ENCODE measurements at regions not wholly inside any gene's neighbourhood (a gene's known extent, or its start where the extent isn't known, plus 50 kb on each side); places are given as distances from the start of the nearest gene placed in this dataset.
A peak's percentile ranks its signal among the peaks of the same experiment; 100 is the strongest.

- FAIRE-seq (no peak), DNase-seq (ENCODE audit: low read depth in 1 of 2, low spot score in 2 of 2) (peak; percentile 19 to 44)
- Histone ChIP-seq H2AK5ac (ENCODE audit: low read depth, low read length) (no peak overlapping the region), H4K8ac (ENCODE audit: extremely low read depth, insufficient read depth, low read length) (no peak overlapping the region), H2BK15ac (ENCODE audit: low read length) (no peak overlapping the region), H4K5ac (ENCODE audit: insufficient read length, low read depth, low read length) (no peak overlapping the region), H3K27ac (ENCODE audit: low read depth, low read length) (no peak overlapping the region), H3K4me3 (ENCODE audit: extremely low read depth in 1 of 4, insufficient read depth in 2 of 4, low read depth in 3 of 4, low read length in 4 of 4) (no peak overlapping the region), H3K9me3 (ENCODE audit: insufficient read depth in 2 of 2, low read depth in 1 of 2, low read length in 1 of 2) (no peaks in the 10 kb centered on the region; a peak in 1 of 4 replicates), H3K4ac (replicated peaks; ENCODE audit: insufficient read length, low read depth, low read length) (no peak overlapping the region), H3K14ac (ENCODE audit: insufficient read length) (no peak overlapping the region), H3K4me1 (replicated peaks in 1 of 4; ENCODE audit: control insufficient read depth in 3 of 4, insufficient read depth in 4 of 4, low read length in 3 of 4) (no peaks in the 10 kb centered on the region), H2BK120ac (replicated peaks; ENCODE audit: low read depth, low read length) (no peak overlapping the region), H3K23me2 (ENCODE audit: low read depth, low read length) (no peaks in the 10 kb centered on the region), H4K91ac (replicated peaks; ENCODE audit: insufficient read length, low read length) (no peak overlapping the region), H3K36me3 (ENCODE audit: control insufficient read depth in 2 of 4, insufficient read depth in 4 of 4, low read length in 3 of 4) (no peaks in the 10 kb centered on the region), H2BK12ac (ENCODE audit: low read depth, low read length) (no peak overlapping the region), H3K9ac (replicated peaks in 1 of 4; ENCODE audit: extremely low read depth in 1 of 4, low read depth in 3 of 4, low read length in 3 of 4) (no peak overlapping the region), H3K79me2 (ENCODE audit: control insufficient read depth in 1 of 2, insufficient read depth in 2 of 2, low read length in 2 of 2) (no peaks in the 10 kb centered on the region), H4K20me1 (replicated peaks in 1 of 2; ENCODE audit: control insufficient read depth in 1 of 2, insufficient read depth in 2 of 2, low read length in 2 of 2) (no peaks in the 10 kb centered on the region), H3K18ac (ENCODE audit: extremely low read depth, low read length) (no peak overlapping the region), H3K4me2 (ENCODE audit: insufficient read depth in 1 of 2, low read depth in 2 of 2, low read length in 2 of 2) (no peak overlapping the region), H3K56ac (replicated peaks; ENCODE audit: insufficient read length, low read depth, low read length) (no peak overlapping the region), H3K27me3 (replicated peaks in 1 of 4; ENCODE audit: control insufficient read depth in 3 of 4, extremely low read depth in 1 of 4, insufficient read depth in 3 of 4, low read length in 3 of 4) (no peaks in the 10 kb centered on the region), H3K23ac (ENCODE audit: insufficient read length) (no peak overlapping the region), H2AFZ (ENCODE audit: low read length) (no peak overlapping the region), H2BK5ac (ENCODE audit: low read depth, low read length) (no peak overlapping the region), H2BK20ac (ENCODE audit: low read length) (no peak overlapping the region), H3K79me1 (ENCODE audit: low read depth, low read length) (no peaks in the 10 kb centered on the region)
- POLR2A ChIA-PET (ENCODE audit: partially characterized antibody): no interaction called here
- CTCF ChIA-PET (ENCODE audit: partially characterized antibody): interaction anchor here (0.6 to 1.9 kb wide), 13 partner anchors 9 to 1936 kb away, joined by 3 to 5 read pairs (median 3); no protein-coding TSS in a partner anchor
- TF ChIP-seq BCL11A (IDR thresholded peaks at IDR 0.05; ENCODE audit: low read depth in 2 of 2, low read length in 2 of 2) (no peak), EZH2 (IDR thresholded peaks at IDR 0.05; ENCODE audit: low read depth, low read length, severe bottlenecking) (no peak), RAD21 (IDR thresholded peaks at IDR 0.05 in 1 of 2, conservative IDR thresholded peaks at IDR 0.05 in 1 of 2; ENCODE audit: low read depth in 2 of 2, low read length in 2 of 2) (peak; percentile 37 to 53), CHD2 (IDR thresholded peaks at IDR 0.05; ENCODE audit: low read length) (no peak)
- WGBS, 2 experiments (ENCODE audit: extremely low coverage in 1 of 2, insufficient coverage in 1 of 2, insufficient read length in 1 of 2, insufficient replicate concordance in 2 of 2, low coverage in 1 of 2, low lambda C conversion rate in 2 of 2, missing lambda C conversion rate in 1 of 2): 100% methylated on average over 1 of the region's 13 CpGs; no CpG with 5 or more reads in 1 of the 2 experiments
Measured at GRCh38 chrX:144334577-144334976, 450.7 kb downstream of the UBE2NL start.

All from H1 (cell line).